AG04449 (cell line): ENCODE measurements at regions not wholly inside any gene's neighbourhood (a gene's known extent, or its start where the extent isn't known, plus 50 kb on each side); places are given as distances from the start of the nearest gene placed in this dataset.

Source experiments
- CTCF ChIA-PET: fragments of 350-600 bp; formaldehyde crosslinking; extraction: SDS; loops from one replicate; lab custom pipeline; 2021; ENCODE audit warnings: antibody characterized with exemption; lab: Yijun Ruan, JAX
- POLR2A ChIA-PET: fragments of 400-600, 350-600 bp; formaldehyde crosslinking; extraction: SDS; loops from one replicate; lab custom pipeline; 2020; ENCODE audit warnings: antibody characterized with exemption, inconsistent platforms; lab: Yijun Ruan, JAX
- DNase-seq: peaks from one replicate; pipeline ENCODE4 v3.0.0-alpha.2; 2010; ENCODE audit warnings: low read depth, low spot score
- H3K4me3 ChIP-seq: 2 replicates; pipeline ENCODE4 v1.5.1; 2011; ENCODE audit warnings: low read depth, mild to moderate bottlenecking, control low read depth, low read length
- TF ChIP-seq, protein P1 (sequence below): IDR thresholded peaks from one replicate; pipeline ENCODE4 v1.5.1; 2011; ENCODE audit warnings: mild to moderate bottlenecking, moderate library complexity, low read length, control low read depth, inconsistent platforms; ENCODE audit not compliant: insufficient read depth; ENCODE audit errors: missing control alignments

- TF ChIP-seq, protein P1, sequence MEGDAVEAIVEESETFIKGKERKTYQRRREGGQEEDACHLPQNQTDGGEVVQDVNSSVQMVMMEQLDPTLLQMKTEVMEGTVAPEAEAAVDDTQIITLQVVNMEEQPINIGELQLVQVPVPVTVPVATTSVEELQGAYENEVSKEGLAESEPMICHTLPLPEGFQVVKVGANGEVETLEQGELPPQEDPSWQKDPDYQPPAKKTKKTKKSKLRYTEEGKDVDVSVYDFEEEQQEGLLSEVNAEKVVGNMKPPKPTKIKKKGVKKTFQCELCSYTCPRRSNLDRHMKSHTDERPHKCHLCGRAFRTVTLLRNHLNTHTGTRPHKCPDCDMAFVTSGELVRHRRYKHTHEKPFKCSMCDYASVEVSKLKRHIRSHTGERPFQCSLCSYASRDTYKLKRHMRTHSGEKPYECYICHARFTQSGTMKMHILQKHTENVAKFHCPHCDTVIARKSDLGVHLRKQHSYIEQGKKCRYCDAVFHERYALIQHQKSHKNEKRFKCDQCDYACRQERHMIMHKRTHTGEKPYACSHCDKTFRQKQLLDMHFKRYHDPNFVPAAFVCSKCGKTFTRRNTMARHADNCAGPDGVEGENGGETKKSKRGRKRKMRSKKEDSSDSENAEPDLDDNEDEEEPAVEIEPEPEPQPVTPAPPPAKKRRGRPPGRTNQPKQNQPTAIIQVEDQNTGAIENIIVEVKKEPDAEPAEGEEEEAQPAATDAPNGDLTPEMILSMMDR: no peak
- ChIA-PET POLR2A (no interaction called here), CTCF (no interaction called here)
- no peak overlapping the region for H3K4me3 ChIP-seq
- DNase-seq: no peak
Measured at GRCh38 chr3:72629191-72629631, 219.0 kb downstream of the SHQ1 start.

GRCh38 chr3:72628065-72628464, 220.2 kb downstream of the SHQ1 start:
- no peak for DNase-seq
- ChIA-PET POLR2A (no interaction called here), CTCF (no interaction called here)
- no peak overlapping the region for H3K4me3 ChIP-seq
- TF ChIP-seq, protein P1: no peak

- TF ChIP-seq, protein P1: no peak
- no peak overlapping the region for H3K4me3 ChIP-seq
- POLR2A ChIA-PET: no interaction called here
- CTCF ChIA-PET: no interaction called here
- no peak for DNase-seq
Measured at GRCh38 chr3:72627271-72627670, 221.0 kb downstream of the SHQ1 start.

DNA sequence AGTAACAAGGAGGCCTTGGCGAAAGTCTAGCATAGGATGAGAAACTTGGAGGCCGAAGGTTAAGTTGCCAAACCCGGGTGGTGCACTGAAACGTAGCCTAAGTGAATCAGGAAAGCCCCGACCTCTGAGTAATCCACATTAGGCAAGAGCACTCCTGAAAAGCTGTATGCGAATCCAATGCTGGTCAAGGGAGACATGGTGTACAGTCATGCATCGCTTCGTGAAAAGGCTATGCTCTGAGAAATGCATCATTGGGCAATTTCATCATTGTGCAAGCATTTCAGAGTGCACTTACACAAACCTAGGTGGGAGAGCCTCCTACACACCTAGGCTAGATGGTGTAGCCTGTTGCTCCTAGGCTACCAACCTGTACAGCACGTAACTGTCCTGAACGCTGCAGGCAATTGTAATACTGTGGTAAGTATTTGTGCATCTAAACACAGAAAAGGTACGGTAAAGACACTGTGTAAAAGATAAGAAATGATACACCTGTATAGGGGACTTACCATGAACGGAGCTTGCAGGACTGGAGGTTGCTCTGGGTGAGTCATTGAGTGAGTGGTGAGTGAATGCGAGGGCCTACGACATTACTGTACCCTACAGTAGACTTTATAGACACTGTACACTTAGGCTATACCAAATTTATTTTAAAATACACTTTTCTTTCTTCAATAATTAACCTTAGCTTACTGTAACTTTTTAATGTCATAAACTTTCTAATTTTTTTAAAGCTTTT, 222.5 kb downstream of the SHQ1 start:
- TF ChIP-seq, protein P1: no peak
- POLR2A ChIA-PET: no interaction called here
- H3K4me3 ChIP-seq: no peak overlapping the region
- CTCF ChIA-PET: no interaction called here
- no peak for DNase-seq

DNA sequence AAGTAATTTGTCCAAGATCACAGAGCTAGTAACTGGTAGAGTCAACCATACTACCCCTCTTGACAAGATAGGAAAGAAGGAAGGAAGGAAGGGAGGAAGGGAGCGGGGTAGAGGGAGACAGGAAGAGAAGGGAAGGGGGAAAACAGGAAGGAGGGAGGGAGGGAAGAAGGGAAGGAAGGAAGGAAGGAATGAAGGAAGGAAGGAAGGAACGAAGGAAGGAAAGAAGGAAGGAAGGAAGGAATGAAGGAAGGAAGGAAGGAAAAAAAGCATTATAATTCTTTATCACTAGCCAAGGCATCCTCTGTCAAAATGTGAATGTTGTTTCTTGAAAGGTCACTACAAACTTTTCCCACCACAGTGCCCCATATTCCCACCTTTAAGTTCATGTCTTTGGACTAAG, 223.6 kb downstream of the SHQ1 start:
- POLR2A ChIA-PET: no interaction called here
- H3K4me3 ChIP-seq: no peak overlapping the region
- CTCF ChIA-PET: no interaction called here
- DNase-seq: no peak
- TF ChIP-seq, protein P1: no peak

GRCh38 chr3:72618739-72619138, 229.5 kb downstream of the SHQ1 start:
- ChIA-PET CTCF (no interaction called here), POLR2A (no interaction called here)
- no peak for DNase-seq
- H3K4me3 ChIP-seq: no peak overlapping the region
- TF ChIP-seq, protein P1: no peak
